HuH-7.5 (cell line): ENCODE measurements at regions not wholly inside any gene's neighbourhood (a gene's known extent, or its start where the extent isn't known, plus 50 kb on each side); places are given as distances from the start of the nearest gene placed in this dataset.
"Not testable (repeated sequence)": the region's sequence is repeated elsewhere in the genome, so short reads cannot be mapped to it uniquely, and the experiment has no call there.

ENCODE experiments used
- DNase-seq: peaks from one replicate; pipeline ENCODE4 v3.0.0; 2011; ENCODE audit warnings: low spot score

DNA sequence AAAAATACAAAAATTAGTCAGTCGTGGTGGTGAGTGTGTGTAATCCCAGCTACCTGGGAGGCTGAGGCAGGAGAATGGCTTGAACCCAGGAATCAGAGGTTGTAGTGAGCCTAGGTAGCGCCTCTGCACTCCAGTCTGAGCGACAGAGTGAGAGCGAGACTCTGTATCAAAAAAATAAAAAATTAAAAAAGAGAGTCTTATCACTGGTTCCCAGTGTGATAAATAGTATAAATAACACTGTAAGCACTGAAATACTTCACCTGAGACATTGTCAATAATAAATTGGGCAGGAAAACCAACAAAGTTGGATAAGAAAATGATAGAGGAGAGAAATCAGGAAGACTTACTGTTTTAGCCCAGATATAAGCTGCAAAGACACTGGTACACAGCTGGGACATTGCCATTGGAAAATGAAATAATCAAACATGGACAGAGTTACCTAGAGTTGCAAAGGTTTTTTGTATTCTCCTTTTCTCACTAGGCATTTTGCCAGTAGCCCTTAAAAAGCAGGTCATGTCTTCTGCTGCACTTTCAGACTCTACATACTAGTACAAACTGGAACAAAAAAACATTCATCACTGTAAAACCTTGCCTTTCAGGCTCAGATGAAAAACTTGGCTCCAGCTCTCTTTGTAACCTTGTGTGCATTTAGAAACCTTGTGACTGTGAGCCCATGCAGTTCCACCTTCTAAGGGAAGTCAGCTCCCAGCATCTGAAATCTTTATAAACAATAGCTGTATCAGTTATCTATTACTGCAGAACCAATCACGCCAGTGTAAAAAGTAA lies 55.0 kb upstream of the PPP1R2C start:
- DNase-seq: no peak

DNA sequence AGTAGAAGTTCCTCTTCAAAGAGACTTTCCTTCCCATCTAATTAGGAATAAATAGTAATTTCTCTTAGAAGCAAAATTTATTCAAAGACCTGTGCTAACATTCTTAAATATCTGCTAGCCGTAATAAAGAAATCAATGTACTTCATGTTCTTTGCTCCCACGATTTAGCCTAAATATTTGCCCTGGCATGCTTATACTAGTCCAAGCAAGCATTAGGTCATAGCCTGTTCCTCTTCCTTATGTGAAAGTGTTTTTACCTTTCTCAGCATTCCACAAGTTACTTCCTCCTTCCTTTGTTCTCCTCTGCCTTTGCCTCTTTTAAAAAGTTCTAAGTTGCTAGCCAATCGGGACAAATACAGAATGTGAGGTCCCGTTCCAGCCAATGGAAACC lies 55.6 kb upstream of the PPP1R2C start:
- not testable (repeated sequence) for DNase-seq

DNA sequence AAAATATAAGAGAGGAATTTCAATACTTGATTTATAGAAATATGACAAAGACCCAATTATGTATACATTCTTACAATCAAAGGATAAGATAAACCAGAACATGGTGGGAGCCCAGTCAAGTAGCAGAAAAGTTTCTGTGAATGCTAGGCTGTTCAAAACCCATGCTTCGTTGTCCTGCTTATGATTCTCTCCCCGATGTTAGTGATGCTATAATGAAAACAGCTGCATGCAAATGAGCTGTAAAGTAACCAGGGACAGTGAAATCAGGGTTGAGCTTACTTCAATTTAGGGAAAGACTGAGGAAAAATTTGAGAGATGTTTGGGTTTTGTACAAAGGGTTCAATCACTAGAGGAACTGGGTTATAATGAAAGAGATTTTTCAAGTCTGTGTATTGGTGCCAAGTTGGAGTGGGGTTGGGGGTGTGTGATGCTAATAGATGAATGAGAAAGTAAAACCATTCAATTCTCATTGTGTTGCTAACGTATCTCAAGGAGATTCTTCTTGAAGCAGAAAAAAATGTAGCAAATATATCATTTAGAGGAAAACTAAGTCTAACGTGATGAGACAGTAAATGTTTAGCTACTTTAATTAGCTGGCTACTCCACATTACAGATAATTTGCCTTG lies 59.3 kb upstream of the PPP1R2C start:
- DNase-seq: no peak

DNA sequence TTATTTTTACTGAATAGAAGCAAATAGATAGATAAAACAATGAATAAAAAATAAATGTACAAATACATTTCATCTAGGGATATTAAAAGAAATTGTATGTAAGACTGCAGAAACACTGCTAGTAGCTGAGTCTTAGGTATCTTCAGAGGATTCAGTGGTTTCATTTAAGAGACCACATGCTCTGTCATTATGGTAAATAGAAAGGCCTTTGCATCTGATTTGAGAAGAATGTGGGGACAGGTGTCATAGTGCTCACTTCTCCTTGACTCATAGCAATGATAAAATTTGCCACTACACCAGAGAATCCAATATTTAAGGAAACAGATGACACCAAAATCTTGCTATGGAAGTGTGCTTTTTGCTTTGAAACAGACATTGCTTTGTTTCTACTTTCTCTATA lies 59.8 kb upstream of the PPP1R2C start:
- DNase-seq: no peak

DNA sequence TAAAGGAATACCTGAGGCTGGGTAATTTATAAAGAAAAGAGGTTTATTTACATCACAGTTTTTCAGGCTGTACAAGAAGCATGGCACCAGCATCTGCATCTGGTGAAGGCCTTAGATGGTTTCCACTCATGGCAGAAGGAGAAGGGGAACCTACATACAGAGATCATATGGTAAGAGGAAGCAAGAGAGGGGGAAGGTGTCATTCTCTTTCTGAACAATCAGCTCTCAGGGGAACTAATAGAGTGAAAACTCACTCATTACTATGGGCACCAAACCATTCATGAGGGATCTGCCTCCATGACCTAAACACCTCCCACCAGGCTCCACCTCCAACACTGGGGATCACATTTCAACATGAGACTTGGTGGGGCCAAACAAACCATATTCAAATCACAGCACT lies 61.7 kb upstream of the PPP1R2C start:
- no peak for DNase-seq

DNA sequence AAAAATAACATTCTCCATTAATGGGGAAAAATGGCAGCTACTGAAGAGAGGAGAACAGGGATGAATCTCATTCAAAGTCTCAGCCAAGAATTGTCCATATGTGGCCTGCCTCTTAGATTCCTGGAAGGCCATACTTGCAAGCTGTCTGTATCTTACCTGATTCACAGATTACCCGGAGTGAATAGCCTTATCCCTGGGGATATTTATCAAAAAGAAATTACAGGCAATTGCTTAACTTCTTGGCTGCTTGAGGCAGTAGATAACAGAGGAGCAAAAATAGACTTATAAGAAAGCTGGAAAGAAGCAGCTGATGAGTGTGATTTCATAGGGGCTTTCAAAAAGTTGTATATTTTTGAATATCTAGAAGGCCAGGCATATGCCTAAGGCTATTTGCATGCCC lies 68.8 kb upstream of the PPP1R2C start:
- no peak for DNase-seq

DNA sequence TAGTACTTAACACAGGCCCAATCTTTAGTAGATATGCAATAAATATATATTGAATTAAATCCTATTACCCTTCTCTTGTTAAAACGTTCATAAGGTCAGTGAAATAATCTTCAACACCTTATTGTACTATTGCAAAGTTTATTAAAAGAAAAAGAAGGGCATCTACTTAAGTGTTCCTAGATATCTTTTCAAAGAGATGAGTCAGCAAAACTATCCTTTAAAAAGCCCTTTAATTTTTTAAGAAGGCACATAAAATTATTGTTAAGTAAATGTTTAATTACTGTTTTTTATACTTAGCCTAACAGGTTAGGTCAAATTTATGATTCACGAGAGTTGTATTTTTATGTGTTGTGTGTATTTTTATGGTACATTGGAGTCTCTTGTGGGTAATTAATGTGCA lies 77.3 kb upstream of the PPP1R2C start:
- DNase-seq: no peak

DNA sequence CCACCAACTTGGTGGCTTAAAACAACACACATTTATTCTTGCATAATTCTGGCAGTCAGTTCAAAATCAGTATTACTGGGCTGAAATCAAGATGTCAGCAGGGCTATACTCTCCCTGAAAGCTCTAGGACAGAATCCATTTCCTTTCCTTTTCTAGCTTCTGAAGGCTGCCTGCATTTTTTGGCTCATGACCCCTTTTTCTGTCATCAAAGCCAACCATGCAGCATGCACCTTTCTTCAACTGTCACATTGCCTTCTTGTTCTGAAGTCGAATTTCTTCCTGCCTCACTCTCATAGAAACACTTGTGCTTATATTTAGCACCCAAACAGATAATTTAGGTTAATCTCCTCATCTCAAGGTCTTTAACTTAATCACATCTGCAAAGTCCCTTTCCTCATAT lies 79.8 kb upstream of the PPP1R2C start:
- no peak for DNase-seq

DNA sequence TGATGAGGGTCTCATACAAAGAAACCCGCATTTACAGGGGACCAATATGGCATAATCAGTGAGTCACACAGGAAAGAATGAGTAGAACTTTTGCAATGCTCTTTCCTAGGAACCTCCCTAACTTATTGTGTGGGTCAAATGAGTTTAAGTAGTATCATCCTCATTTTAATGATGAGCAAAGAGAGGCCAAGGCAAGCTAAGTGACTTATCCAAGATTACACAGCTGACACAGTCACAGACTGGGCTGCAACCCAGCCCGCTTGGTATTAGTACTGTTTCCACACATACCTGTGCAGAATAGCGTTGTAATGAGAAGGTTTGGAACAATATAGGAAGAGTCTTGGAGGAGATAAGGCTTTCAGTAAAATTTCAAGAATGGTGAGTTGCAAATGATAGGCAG lies 91.0 kb upstream of the PPP1R2C start:
- DNase-seq: no peak

DNA sequence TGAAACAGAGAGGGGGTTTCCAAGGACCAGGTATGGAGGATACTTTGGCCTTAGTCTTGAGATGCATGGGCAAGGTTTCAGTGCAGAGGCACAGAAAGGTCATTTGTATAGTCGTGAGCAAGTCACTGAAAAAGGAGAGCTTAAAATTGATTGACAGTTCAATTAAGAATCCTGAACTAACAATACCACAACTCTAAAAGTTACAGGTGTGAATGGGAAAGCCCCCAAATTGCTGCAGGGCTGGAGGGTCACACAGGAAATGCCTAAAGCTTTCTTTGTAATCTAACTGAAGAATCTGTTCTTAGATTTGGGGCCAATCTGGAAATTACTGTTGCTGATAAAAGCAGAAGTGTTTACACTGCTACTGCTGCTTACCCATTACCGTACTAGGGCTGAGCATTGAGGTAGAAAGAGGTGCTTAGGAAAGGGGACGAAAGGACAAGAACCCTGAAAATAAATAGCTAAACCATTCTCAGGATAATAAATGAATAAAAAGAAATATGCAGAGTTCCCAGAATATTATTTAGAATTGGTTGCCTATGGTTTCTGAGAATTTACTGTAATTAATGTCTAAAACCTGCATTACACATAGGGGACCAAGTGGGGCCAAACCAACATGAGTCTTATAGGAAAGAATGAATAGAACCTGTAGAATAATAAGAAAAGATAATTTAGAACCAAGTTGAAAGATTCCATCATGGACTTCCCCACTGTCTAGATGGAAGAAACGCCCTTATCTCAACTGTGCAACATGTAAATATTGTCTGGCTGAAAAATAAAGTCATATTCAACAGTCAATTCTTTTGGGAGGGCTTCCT lies 91.9 kb upstream of the PPP1R2C start:
- DNase-seq: no peak

DNA sequence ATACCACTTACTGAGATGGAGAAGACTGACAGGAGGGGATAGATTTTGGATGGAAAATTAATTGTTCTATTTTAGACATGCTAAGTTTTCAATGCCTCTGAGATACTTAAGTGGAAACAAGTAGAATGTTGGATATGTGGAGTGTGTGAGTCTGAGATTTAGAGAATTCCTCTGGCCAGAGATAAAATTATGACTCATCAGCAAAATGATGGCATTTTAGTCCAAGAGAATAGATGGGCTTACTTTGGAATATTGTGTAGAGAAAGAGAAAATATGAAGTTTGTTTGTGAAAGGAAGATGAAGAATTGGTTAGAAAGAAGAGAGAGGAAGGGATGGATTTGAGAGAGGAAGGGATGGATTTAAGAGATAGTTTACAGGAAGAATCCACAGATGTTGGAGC lies 108.6 kb upstream of the PPP1R2C start:
- DNase-seq: no peak

DNA sequence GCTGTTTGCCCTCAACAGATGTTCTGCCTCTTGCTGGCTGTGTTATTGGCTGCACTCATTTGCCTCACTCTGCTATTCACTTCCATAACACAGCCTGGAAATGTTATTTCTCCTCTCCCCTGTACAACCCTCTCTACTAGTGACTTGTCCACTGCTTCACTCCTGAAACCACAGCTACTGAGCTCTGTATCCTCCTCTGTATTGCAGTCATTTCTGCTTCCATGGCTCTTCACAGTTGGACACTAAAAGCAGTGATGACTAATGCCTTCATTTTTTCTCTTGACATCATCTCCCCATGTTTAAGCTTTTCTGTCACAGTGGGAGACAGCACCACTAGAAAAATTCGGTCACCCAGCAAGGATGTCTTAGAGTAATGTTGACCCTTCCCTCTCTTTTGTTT lies 123.0 kb upstream of the PPP1R2C start:
- DNase-seq: no peak

DNA sequence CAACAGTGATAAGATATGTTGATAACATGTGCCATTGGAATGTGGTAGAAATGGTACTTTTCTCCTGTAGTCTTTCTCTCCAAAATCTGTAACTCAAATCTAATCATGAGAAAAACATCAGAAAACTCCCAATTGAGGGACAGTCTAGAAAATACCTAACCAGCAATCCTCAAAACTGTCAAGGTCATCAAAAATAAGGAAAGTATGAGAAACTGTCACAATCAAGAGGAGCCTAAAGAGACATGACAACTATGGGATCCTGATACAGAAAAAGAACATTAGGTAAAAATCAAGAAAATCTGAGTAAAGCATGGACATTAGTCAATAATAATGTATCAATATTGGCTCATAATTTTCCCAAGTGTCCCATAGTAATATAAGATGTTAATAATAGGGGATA lies 124.5 kb upstream of the PPP1R2C start:
- no peak for DNase-seq

DNA sequence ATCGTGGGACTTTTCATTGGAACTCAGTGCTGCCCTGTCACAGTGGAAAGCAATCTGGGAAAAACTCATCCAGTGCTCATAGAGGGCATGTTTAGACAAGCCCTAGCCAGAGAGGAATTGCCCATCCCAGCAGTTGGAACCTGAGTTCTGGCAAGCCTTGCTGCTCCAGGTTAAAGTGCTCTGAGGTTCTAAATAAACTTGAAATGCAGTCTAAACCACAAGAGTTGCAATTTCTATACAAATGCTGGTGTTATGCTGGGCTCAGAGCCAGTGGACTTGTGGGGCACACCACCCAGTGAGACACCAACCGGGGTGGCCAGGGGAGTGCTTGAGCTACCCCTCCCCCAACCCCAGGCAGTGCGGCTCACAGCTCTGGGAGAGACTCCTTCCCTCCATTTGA lies 142.8 kb upstream of the PPP1R2C start:
- DNase-seq: no peak

DNA sequence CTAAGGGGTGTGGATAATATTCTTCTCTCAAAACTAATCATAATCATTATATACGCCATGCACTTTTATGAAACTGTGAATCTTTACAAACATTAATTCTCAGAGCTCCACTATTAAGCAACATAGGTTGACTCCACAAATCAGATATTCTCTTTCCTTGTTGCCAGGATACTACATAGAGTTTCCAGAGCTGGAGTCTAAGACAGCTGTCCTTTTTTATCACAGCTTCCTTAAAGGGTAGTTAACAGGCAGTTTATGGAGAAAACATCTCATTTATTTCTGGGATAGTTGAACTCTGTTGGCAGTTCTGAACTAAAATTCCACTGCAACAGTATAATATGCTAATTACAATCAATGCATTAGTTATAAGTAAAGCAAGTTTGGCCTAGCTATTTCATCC lies 152.1 kb upstream of the PPP1R2C start:
- no peak for DNase-seq

DNA sequence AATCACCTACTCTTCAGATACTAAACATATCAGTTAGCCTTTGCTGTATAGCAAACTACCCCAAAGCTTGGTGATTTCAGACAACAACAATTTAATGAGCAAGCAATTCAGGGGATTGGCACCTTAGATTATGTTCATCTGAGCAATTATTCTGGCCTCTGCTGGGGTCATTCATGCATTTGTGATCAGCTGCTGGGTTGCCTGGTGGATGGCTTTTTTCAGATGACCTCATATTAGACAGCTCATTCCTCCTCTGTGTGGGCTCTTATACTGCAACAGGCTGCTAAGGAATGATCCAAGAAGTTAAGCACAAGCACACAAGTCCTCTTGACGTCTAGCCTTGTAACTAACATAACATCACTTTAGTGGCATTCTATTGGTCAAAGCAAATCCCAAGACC lies 153.0 kb upstream of the PPP1R2C start:
- DNase-seq: no peak

DNA sequence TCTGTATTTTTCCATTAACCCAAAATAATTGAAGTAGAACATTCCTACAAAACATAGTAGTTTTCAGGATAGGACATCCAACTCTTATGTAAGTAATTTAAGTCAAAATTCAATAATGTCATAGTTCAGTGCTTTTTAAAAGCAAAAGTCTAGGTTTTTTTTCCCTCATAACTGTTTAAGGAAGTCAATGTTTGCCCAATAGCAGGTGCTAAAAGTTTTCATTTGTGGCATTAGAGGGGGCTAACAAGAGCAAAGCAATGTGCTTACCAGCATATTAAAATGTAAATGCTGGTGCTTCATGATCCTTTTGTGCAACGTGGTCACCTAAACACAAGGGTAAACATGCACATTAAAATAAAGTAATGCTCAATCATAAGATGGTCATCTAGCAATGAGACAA lies 155.2 kb upstream of the PPP1R2C start:
- DNase-seq: no peak

DNA sequence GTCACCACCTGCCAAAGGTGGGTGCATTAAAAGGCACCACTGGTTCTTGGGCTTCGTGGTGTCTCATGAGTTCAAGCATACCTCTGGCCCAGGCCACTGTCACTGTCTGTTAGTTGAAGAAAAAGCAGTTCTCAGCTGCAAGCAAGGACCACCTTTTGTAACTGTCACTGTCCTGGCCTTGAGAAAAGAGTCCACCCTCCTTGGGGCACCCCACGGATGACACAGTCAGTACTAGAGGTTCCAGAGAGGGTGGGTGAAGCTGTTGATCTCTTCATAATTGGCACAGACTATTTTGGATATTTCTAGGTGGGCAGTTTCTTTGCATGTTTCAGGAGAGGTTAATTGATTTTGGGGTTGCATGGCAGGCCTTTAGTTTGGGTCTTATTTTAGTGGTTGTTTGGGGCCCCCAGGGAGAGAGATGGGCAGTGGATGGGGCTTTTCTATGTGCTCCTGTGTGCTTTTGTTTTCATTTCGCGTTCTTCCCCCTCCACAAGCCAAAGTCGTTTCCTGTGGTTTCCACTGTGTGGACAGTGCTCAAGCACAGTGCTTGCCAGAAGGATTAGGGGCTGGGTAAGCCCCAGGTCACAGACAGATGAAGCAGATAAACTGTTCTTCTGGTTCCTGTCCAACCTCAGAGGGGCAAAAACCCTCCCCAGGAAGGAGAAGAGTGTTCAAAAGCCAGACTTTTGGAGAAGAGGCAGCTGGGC lies 156.2 kb upstream of the PPP1R2C start:
- DNase-seq: no peak

DNA sequence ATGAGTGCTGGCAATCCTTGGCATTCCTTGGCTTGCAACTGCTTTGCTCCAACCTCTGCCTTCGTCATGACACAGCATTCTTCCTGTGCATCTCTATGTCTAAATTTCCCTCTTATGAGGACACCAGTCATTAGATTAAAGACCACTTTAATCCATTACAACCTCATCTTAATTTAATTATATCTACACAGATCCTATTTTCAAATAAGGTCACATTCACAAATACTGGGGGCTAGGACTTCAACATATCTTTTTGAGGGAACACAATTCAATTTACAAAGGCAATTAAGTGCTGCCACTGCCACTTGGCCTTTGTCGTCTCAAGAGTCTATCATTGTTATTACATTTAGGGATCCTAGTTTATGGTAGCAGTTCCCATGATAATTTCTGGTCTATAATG lies 163.7 kb upstream of the PPP1R2C start:
- no peak for DNase-seq

DNA sequence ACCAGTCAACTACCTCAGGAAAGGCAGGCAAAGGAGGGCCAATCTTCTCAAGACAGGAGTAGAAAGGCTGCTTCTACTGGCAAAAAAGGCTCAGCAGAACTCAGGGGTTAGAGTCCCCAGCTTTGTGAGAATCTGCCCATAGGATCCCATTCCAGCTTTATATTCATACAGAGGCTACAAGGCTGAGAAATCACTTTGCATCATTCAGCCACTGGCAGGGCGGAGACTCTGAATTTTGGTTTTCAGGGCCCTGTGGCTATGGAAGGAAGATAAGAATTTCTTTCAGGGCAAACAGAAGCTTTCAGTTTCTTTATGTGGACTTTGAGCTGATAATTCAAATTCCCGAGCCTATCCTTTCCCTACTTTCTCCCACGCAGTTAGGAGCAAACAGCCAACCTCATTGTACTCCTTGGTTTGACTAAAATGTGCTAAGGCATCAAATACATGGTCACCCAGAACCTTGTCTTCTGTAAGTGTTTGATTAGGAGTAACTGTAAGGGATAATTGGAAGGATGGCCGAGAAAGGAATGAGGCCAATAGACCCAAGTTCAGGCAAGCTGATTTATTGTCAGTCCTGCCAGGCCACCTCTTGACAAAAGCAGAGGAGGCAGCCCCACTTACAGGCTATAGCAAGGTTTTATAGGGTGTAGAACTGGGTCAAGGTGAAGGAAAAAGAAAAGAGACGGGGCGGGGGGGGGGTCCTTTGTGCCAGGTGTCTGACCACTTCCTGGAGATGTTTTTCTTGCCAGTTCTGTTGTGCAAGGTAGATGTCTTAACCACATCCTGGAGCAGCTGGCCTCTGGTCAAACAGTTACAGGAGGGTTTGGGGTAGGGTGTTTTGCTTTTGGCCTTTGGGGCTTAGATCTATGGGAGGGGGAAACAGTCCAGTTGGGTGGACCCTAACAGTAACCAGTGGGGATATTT lies 165.3 kb upstream of the PPP1R2C start:
- DNase-seq: no peak

DNA sequence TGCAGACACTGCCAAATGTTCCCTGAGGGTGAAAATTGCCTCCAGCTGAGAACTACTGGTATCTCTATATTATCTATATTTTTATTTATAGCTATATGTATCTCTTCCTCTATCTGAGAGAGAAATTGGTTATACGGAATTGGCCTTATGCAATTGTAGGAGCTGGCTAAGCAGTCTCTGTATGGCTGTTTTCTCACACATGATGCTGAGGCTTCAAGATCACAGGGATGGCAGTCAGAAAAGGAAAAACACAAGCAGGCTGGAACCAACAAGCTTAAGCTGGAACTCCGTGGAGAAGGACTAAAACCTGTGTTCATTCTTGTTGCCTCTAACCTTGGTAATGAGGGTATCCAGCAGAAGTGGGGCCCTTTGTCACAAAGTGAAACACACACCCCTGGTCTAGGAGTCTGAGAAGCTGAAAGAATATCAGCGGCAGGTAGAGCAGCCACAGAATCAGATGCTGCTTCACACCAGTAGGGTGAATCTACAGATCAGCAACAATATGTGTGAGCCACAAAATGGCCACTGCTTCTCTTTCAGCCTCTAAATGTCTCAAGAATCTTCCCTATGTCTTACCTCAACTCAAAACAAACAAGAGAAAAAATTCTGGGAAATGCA lies 166.5 kb upstream of the PPP1R2C start:
- DNase-seq: no peak
